HG03571 (cell line): ENCODE measurements at regions not wholly inside any gene's neighbourhood (a gene's known extent, or its start where the extent isn't known, plus 50 kb on each side); places are given as distances from the start of the nearest gene placed in this dataset.
"Not testable (repeated sequence)": the region's sequence is repeated elsewhere in the genome, so short reads cannot be mapped to it uniquely, and the experiment has no call there.

Source experiments
- ATAC-seq: cut with Tn5 transposase; IDR thresholded peaks from one replicate; pipeline ENCODE4 v1.9.1; 2021; ENCODE audit not compliant: unreplicated experiment

DNA sequence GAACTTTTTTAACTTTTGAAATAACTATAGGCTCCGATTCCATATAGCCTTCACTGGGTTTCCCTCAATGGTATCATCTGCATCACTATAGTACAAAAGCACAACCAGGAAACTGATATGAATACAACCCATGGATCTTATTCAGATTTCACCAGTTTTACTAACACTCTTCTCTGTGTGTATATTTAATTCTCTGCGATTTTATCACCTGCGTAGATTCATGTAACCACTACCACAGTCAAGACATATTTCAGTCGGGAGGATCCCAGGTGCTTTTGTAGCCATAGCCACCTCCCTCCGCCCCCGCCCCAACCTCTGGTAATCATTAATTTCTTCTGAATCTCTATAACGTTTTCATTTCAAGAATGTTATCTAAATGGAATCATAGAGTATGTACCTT, 82.8 kb upstream of the C7orf33 start:
- no peak for ATAC-seq

- no peak for ATAC-seq
Measured at GRCh38 chr7:148514236-148514635, 76.3 kb upstream of the C7orf33 start.

- ATAC-seq: no peak
Measured at GRCh38 chr7:148515237-148515636, 75.3 kb upstream of the C7orf33 start.

GRCh38 chr7:148515728-148516695, 74.6 kb upstream of the C7orf33 start:
- ATAC-seq: no peak

- not testable (repeated sequence) for ATAC-seq
Measured at GRCh38 chr7:148519386-148519785, 71.2 kb upstream of the C7orf33 start.

GRCh38 chr7:148521271-148521670, 69.3 kb upstream of the C7orf33 start:
- no peak for ATAC-seq

DNA sequence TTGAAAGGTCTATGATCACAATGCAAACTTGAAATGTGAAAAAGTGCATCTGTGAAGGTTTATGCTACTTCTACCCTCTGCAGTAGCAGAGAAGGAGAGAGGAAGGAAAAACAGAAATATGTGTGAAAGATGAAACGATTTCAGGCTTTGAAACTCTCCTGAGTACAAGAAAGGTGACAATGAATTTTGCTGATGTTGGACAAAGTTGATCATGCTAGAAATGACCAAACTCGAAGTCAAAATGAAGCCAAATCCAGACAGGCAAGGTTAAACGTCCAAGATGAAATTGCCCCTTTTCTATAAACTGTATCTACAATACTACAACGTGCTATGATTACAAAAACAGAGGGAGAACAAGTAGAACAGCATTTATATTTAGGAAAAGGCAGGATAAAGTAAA, 67.0 kb upstream of the C7orf33 start:
- no peak for ATAC-seq

DNA sequence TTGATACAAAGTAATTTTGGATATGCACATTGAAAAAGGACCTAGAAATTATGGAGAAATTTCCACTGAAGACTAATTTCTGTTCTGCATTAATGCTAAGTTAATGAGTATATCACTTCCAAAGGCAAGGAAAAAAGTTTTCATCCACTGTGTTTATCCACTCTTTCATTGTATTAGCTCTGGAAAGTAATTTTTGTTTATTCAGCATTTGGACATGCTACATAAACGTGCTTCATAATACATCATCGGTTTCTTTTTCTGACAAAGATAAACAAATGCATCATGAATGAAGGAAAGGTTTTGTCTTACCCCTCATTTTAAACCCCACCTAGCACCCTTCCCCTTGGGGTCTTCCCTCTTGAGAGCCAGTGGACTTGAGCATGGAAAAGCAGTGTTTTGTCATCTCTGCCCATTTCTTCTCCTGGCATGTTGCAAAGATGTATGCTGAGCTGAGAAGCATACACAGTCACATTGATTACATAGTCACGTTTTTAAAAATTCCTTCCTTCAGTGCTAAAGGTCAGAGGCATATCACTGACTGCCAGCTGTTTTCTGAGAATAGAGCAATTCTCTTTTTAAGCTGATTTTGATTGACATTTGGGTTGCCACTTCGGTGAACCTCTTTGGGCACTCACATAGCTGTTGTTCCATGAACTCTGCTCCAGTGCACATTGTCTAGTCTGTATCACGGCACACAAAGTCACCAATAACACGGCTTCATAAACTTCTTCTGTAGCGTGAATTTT, 65.9 kb upstream of the C7orf33 start:
- no peak for ATAC-seq

DNA sequence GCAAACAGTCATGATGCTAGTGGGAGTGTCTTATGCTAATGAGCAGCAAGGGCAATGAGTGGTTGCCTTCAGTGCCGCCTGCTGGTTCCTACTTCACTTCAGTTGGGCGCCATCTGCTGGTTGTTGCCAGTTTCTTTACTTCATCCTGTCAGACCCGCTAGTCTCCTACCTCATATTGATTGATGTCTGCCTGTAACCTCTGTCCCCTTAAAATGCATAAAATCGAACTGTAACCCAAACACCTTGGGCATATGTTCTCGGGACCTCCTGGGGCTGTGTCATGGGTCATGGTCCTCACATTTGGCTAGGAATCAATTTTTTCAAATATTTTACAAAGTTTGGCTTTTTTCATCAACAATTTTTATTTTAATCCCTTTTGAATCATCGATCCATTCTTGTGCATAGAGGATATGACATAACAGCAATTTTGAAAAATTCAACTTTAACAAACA, 62.8 kb upstream of the C7orf33 start:
- ATAC-seq: peak; percentile 96

GRCh38 chr7:148535217-148535616, 55.3 kb upstream of the C7orf33 start:
- peak; percentile 62 for ATAC-seq

DNA sequence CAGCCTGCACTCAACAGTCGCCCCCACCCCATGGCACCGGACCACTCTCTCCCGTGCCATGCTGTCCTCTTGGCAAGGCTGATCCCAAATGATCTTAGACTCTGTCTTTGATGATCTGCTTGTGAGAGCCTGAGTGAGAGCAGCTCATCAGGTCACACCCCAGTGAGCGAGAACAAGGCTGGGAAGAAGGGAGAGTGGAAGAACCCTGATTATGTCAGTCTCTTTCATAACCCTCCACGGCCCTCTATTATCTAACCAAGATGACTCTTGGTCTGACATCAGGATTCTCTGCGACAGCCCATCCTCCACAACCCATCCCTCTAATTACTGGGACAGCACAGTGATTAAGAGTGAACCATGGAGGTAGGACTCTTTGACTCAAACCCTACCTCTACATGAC, 53.1 kb upstream of the C7orf33 start:
- no peak for ATAC-seq

GRCh38 chr7:148540041-148540738, 50.4 kb upstream of the C7orf33 start:
- no peak for ATAC-seq
